HG02610 (cell line): ENCODE measurements at regions not wholly inside any gene's neighbourhood (a gene's known extent, or its start where the extent isn't known, plus 50 kb on each side); places are given as distances from the start of the nearest gene placed in this dataset.

Source experiments
- ATAC-seq: cut with Tn5 transposase; IDR thresholded peaks from one replicate; pipeline ENCODE4 v1.9.1; 2021; ENCODE audit warnings: mild to moderate bottlenecking, moderate library complexity; ENCODE audit not compliant: unreplicated experiment

GRCh38 chr13:110097013-110097412 lies 209.9 kb downstream of the COL4A1 start:
- ATAC-seq = no peak

GRCh38 chr13:110092831-110093247 lies 214.1 kb downstream of the COL4A1 start:
- no peak for ATAC-seq

DNA sequence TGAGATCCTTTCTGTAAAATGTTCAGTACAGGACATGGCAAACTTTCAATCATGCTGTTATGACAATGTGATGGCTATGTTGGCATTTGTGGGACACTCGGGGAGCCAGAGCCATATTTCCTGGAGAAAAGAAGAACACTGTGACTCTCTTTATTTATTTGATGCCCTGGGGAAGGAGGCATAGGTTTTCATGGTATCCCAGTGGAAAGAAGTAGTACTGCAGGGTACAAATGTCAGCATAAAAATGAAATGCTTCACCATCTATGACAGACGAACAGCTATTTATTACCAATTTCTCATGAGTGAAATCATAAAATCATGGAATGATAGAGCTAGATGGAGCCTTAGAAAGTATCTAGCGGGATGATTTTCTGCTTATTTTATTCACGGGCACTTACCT lies 217.1 kb downstream of the COL4A1 start:
- no peak for ATAC-seq

GRCh38 chr13:110089100-110089499 lies 217.9 kb downstream of the COL4A1 start:
- ATAC-seq = no peak

GRCh38 chr13:110073982-110074381 lies 233.0 kb downstream of the COL4A1 start:
- no peak for ATAC-seq

DNA sequence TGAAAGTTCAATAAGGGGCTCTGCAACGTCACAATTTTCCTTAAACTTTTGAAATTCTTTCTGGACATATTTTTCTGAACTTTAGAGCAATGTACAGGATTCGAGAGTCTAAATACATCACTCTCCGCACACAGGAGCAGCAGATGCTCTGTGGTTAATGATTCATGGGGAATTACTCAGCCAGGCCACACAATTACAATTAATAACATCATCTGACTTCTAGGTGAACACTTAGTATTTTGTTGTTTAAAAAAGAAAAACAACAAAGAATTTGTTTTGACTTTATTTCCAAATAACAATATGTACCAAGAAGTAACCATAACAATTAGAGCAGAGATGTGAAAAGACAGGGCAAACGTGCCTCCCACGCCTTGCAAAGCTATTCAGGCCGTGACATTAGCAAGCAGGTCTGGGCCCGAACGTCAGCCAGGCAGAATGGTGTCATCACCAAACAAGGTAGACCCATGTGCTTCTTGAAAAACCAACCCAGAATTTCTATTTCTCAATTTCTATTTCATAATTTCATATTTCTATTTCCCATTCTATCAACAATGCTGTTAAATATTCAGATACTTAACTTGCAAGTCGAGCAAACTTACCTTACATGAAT lies 236.3 kb downstream of the COL4A1 start:
- ATAC-seq = no peak

- ATAC-seq = no peak
Measured at GRCh38 chr13:110070046-110070445, 236.9 kb downstream of the COL4A1 start.

DNA sequence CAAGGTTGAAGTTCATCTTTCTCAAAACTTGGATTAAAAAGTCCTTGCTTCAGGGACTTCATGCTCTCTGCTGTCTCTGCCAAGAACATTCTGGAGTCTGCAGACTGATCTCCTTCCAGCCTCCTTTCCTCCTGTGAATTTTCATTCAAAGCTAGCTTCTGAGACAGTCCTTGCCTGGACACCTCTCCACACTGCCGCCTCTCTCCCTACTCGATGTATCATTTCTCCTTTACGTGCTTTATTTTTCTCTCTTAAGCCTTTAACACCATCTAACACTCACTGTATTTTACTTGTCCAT lies 238.8 kb downstream of the COL4A1 start:
- ATAC-seq = no peak

- ATAC-seq = no peak
Measured at GRCh38 chr13:110067355-110068175, 239.4 kb downstream of the COL4A1 start.

- no peak for ATAC-seq
Measured at GRCh38 chr13:110065780-110066179, 241.2 kb downstream of the COL4A1 start.

DNA sequence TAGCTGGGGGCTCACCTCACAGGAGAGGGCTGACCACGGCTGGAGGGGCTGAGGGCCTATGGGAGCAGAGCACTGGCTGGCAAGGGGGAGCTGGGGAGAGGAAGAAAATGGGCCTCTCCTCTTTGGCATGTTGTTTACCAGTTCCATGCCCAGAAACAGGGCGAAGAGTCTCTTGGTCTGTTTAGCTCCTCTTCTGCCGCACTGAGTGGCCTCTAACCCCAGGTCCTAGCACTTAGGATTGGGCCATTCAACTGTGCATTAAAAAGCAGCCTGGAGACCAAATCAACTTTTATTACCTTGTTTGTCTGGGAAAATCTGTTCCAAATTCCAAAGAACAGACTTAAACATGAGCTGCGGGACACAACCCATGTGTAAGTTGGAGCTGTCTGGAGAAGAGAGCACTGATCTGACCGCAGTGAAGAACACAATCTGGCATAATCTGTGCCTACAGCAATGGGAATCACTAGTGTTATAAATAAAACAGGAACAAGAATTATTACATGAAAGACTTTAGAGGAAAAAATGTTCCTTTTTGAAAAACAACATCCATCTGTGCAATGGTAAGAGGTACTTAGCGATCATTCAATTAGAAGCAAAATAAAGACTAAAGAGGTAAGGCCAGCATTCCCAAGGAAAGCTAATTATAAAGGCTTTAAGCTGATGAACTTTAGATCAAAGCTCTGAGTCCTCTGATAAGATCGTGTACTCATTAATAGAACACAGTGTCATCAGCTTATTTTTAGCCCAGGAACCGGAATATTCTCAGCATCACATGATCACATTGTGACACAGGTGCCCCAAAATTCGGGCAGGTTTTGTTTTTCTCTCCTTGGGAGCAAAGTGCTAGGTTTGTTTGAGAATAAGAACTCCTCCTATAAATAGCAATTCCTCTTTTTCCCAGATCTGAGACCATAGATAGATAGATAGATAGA lies 243.2 kb downstream of the COL4A1 start:
- no peak for ATAC-seq

DNA sequence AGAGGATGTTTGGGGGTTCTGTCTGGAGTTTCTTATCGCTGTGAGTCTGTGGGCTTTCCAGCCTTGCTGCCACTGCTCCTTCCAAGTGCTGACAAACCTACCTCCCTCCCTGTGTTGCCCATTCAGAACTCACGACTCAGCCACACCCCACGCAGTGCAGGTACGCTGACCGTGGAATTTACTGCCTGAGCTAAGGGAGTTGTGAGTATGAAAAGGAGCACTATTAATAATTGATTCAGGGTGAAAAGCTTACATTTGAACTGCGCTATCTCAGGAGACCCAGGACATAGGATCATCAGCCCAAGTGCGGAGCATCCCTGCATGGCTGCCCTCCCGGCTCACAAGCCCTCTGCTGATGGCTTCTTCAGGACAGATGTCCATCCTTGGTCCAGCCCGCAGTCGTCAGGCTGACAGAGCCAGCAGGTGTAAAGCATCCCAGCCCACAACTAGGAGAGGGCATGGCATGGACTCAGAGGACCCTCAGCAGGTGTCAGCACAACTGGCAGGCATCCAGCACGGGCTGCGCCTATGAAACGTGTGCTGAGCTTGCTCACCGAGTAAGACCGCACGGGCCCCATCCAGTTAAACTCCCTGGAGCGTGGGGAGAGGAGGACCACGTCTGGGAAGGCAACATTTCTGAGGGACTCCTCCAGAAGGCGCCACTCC lies 244.0 kb downstream of the COL4A1 start:
- no peak for ATAC-seq

DNA sequence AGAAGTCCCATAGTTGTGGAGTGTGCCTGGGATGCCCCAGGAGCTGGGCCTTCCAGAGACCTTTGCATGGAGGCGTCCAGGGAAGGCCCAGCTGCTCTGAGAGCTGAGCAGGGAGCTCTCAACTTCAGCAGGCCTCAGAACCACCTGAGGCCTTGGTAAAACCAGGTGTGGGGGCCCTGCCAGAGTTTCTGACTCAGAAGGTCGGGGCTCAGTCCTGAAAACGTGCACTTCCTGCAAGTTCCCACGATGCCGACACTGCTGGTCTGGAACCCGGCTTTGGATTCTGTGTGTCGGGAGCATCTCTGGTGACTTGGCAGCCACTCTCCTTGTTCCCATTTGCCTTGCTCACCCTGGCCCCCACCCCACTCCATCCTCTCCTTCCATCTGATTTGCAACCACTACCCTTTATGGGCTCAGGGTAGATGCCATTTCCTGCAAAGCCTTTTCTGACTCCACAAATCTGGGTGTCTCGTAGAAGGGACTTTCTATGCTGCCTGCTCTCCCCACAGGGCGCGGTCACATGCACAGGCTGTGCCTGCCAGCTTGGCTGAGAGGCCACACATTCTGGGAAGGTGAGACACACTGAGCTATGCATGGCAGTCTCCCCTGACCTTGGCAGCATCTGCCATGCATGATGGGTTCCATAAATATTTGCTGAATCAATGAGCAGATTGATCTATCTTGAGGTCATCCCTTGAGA lies 244.7 kb downstream of the COL4A1 start:
- ATAC-seq = no peak

- no peak for ATAC-seq
Measured at GRCh38 chr13:110061270-110061669, 245.7 kb downstream of the COL4A1 start.

DNA sequence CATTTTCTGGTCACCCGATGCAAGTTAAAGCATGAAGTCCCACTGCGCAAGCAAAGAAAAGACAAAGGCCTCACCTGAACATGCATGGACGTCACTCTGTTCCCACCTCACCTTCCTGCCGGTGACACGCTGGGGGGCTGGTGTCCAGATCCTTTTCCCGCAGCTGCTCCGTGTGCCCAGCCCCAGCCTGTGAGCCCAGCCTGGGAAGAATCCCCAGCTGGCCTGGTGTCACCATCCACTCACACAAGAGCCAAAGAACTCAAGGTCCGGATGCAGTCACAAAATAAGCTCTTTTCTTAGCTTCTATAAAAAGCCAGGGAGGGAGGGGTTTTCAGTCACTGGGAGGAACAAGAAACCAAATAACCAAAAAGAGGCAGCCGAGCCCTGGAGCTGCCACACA lies 249.9 kb downstream of the COL4A1 start:
- no peak for ATAC-seq

GRCh38 chr13:110056640-110057039 lies 250.3 kb downstream of the COL4A1 start:
- ATAC-seq = no peak

GRCh38 chr13:110055089-110055488 lies 251.9 kb downstream of the COL4A1 start:
- peak; percentile 97 for ATAC-seq

GRCh38 chr13:110054041-110054440 lies 252.9 kb downstream of the COL4A1 start:
- no peak for ATAC-seq

GRCh38 chr13:110047496-110047895 lies 259.5 kb downstream of the COL4A1 start:
- no peak for ATAC-seq

DNA sequence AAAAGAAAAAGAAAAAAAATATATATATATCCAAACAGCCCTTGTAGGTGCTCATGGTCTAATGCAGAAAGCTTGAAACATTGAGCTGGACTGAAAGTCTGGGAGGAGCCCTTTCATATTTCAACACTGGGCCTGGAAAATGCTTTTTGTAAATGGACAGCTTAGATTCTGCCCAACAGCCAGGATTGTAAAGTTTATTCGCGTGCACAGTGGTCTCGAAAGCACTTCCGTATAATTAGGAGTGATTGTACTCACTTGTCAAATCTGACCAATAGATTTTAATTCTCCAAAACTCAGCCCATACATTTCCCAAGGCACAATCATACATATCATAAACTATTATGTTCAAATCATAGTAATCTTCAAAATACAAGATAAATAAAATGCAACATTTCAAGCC lies 260.1 kb downstream of the COL4A1 start:
- ATAC-seq = no peak

DNA sequence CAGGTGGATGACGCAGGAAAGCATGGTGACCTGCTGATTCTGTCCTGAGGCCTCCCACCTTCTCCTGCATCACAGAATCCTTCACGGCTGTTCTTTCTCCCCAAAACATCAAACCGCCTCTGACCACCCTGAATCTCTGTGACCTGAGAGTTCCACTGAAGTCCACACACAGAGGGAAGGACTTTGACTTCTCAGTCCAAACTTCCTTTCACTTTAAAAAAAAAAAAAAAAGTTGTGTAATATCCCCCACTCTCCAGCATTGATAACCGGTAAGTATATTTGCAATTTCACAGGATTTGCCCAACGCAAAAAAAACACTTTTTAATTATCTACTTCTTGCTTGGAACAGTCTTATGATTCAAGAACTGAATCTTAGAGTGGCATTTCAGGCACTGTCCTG lies 259.5 kb upstream of the IRS2 start:
- ATAC-seq = no peak
